Stomach (tissue), 8 donors: ENCODE measurements at regions not wholly inside any gene's neighbourhood (a gene's known extent, or its start where the extent isn't known, plus 50 kb on each side); places are given as distances from the start of the nearest gene placed in this dataset.
"Not testable (repeated sequence)": the region's sequence is repeated elsewhere in the genome, so short reads cannot be mapped to it uniquely, and the experiment has no call there.

Source experiments
- DNase-seq, 2 donors: peaks; one replicate each; pipeline versions ENCODE4 v3.0.0 to v3.0.0-alpha.2; 2013 to 2019
- H3K27ac ChIP-seq, 5 donors: fragments of 200-600 bp in 4 of 5; sonication (generic) in 4 of 5; one replicate each; pipeline ENCODE4 v1.5.1; 2013 to 2019; ENCODE audit warnings: mild to moderate bottlenecking in 1 of 5, moderate library complexity in 1 of 5
- H3K27me3 ChIP-seq, 3 donors: fragments of 200-600 bp; sonication (generic); one replicate each; pipeline ENCODE4 v1.5.1; 2017 to 2019; ENCODE audit warnings: mixed run types in 1 of 3
- H3K36me3 ChIP-seq, 4 donors: fragments of 200-600 bp; sonication (generic); 1 replicate in 3 of 4; 2 replicates in 1 of 4; pipeline ENCODE4 v1.5.1; 2016 to 2019
- H3K4me1 ChIP-seq, 4 donors: fragments of 200-600 bp; sonication (generic); one replicate each; pipeline ENCODE4 v1.5.1; 2016 to 2019
- H3K4me3 ChIP-seq, 4 donors: fragments of 200-600 bp; sonication (generic) in 3 of 4; one replicate each; pipeline ENCODE4 v1.5.1; 2016 to 2019; ENCODE audit warnings: mild to moderate bottlenecking in 1 of 4
- H3K9me3 ChIP-seq, 4 donors: fragments of 200-600 bp; sonication (generic); one replicate each; pipeline ENCODE4 v1.5.1; 2016 to 2019
- CTCF ChIP-seq, 7 experiments: fragments of 450-650 bp in 4 of 7; fragments of 200-600 bp in 3 of 7; sonication (generic) in 3 of 7; IDR thresholded peaks; one replicate each; pipeline ENCODE4 v1.5.1; 2016 to 2019; ENCODE audit warnings: antibody characterized with exemption in 7 of 7, control low read depth in 2 of 7, mild to moderate bottlenecking in 1 of 7
- EP300 ChIP-seq: sonication (generic); formaldehyde crosslinking; IDR thresholded peaks from one replicate; pipeline ENCODE4 v1.6.1; 2017; ENCODE audit warnings: antibody characterized with exemption
- POLR2A ChIP-seq, 4 donors: fragments of 450-650 bp; IDR thresholded peaks; one replicate each; pipeline ENCODE4 v1.6.1; 2016; ENCODE audit warnings: antibody characterized with exemption in 4 of 4, control low read depth in 2 of 4, mild to moderate bottlenecking in 1 of 4, moderate library complexity in 1 of 4
- POLR2AphosphoS5 ChIP-seq, 3 donors: sonication (generic); formaldehyde crosslinking; IDR thresholded peaks; one replicate each; pipeline ENCODE4 v1.6.1; 2016; ENCODE audit warnings: antibody characterized with exemption in 3 of 3
- WGBS, 5 donors: extraction: QIAGEN DNeasy Blood & Tissue Kit in 3 of 5; methylation state at CpG; one replicate each; pipeline versions ENCODE4 v1.1.5 to v1.1.7; 2013 to 2018; 5-methylcytosine and 5-hydroxymethylcytosine counted together
- intact Hi-C: fragments of 100-400 bp; cut with DNase I; formaldehyde crosslinking; loops from one replicate; pipeline ENCODE4 v1.15.1; 2023; ENCODE audit warnings: low total_unique reads
- donor health status: healthy with polysubstance abuse.
- donor health status: Bipolar disorder and iron deficiency.
- donor health status: healthy.

DNA sequence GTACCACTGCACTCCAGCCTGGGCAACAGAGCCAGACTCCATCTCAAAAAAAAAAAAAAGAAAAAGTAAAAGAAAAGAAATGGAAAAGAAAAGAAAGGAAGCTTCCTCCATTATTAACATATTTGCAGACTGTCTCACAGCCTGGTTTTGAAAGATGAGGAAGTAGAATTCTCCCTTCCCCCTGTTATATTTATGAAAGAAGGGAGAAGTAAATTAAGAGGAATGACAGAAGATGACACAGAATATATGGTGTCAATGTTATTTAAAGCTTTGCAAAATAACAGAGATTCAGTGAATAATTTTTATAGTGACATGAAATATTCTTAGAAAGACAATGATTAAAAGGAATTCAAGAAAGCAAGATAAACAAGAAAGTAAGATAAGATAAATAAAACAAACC is 83.7 kb upstream of the PRSS16 start:
- Histone ChIP-seq H3K4me3 (no peak overlapping the region), H3K27ac (no peak overlapping the region), H3K4me1 (peaks cover 0 to 8% (median 0%) of the 10 kb centered on the region in 4 donors), H3K36me3 (no peaks in the 10 kb centered on the region), H3K27me3 (no peaks in the 10 kb centered on the region), H3K9me3 (no peaks in the 10 kb centered on the region)
- TF ChIP-seq EP300 (no peak), POLR2A (IDR thresholded peaks at IDR 0.05) (no peak)
- intact Hi-C loops = loop anchor here (10.0 kb wide), 1 partner anchor 731 kb away; a partner anchor contains a TSS
- no peak for DNase-seq

GRCh38 chr6:27168108-27168507 is 79.4 kb upstream of the PRSS16 start:
- no peaks in the 10 kb centered on the region for H3K27me3 ChIP-seq
- H3K4me1 ChIP-seq = no peaks in the 10 kb centered on the region
- H3K4me3 ChIP-seq = no peak overlapping the region
- TF ChIP-seq POLR2A (IDR thresholded peaks at IDR 0.05) (no peak), CTCF (IDR thresholded peaks at IDR 0.05) (no peak), EP300 (no peak), POLR2AphosphoS5 (IDR thresholded peaks at IDR 0.05) (no peak)
- intact Hi-C loops = loop anchor here (10.0 kb wide), 1 partner anchor 727 kb away; a partner anchor contains a TSS
- WGBS, 5 donors = 32 to 55% (median 50%) methylated on average over 2 of the region's 2 CpGs
- H3K27ac ChIP-seq = no peak overlapping the region
- no peak for DNase-seq
- H3K36me3 ChIP-seq = no peaks in the 10 kb centered on the region
- no peaks in the 10 kb centered on the region for H3K9me3 ChIP-seq

DNA sequence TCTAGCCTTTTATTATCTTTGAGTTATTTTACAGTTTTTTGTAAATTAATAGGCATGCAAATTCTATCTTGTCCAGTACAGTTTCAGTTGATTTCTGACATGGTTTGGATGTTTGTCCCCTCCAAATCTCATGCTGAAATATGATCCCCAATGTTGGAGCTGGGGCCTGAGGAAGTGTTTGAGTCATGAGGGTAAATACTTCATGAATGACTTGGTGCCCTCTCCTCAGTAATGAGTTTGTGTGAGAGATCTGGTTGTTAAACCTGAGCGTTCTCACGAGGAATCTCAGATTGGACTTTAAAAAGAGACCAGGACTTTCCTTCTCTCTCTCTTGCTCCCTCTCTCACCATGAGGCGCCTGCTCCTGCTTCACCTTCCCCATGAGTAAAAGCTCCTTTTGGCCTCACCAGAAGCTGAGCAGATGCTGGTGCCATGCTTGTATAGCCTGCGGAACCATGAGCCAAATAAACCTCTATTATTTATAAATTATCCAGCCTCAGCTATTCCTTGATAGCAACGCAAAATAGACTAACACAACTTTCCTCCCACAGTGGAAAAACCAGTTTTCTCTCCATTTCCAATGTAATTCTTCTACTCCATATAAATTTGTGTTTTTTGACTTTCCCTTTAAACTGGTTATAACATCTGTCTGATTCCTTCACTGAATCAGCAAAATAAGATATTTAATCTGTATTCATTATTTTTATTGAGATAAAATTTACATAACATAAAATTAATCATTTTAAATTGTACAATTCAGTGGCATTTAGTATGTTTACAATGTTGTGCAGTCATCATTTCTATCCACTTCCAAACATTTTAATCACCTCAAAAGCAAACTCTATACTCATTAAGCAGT is 78.7 kb upstream of the PRSS16 start:
- Histone ChIP-seq H3K4me3 (no peak overlapping the region), H3K9me3 (no peaks in the 10 kb centered on the region), H3K36me3 (no peaks in the 10 kb centered on the region), H3K4me1 (no peaks in the 10 kb centered on the region), H3K27ac (no peak overlapping the region), H3K27me3 (no peaks in the 10 kb centered on the region)
- intact Hi-C loops = loop anchor here (10.0 kb wide), 1 partner anchor 726 kb away; a partner anchor contains a TSS
- TF ChIP-seq POLR2AphosphoS5 (IDR thresholded peaks at IDR 0.05) (no peak), CTCF (IDR thresholded peaks at IDR 0.05) (no peak), POLR2A (IDR thresholded peaks at IDR 0.05) (no peak), EP300 (no peak)
- WGBS, 5 donors = 59 to 71% (median 67%) methylated on average over 5 of the region's 5 CpGs
- DNase-seq = no peak

- 83 to 87% (median 85%) methylated on average over 19 of the region's 19 CpGs for WGBS, 5 donors
- H3K36me3 ChIP-seq, H3K9me3 ChIP-seq, H3K27me3 ChIP-seq, H3K4me3 ChIP-seq, DNase-seq, H3K4me1 ChIP-seq, intact Hi-C loops, H3K27ac ChIP-seq: not testable (repeated sequence)
Observed at GRCh38 chr6:27172524-27173231, 74.8 kb upstream of the PRSS16 start.

DNA sequence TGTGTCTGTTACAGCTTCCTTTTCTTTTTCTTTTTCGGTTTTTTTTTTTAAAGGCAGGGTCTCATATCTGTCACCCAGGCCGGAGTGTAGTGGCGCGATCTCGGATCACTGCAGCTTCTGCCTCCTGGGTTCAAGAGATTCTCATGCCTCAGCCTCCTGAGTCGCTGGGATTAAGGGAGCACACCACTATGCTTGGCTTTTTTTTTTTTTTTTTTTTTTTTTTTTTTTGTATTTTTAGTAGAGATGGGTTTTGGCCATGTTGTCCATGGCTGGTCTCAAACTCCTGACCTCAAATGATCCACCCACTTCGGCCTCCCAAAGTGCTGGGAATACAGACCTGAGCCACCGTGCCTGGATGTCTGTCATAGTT is 74.3 kb upstream of the PRSS16 start:
- intact Hi-C loops, H3K9me3 ChIP-seq, DNase-seq, H3K4me3 ChIP-seq, H3K27me3 ChIP-seq, H3K27ac ChIP-seq, H3K36me3 ChIP-seq: not testable (repeated sequence)
- peaks cover 0 to 13% (median 10%) of the 10 kb centered on the region in 4 donors for H3K4me1 ChIP-seq
- 79 to 89% (median 86%) methylated on average over 8 of the region's 8 CpGs for WGBS, 5 donors

GRCh38 chr6:27174958-27175357 is 72.5 kb upstream of the PRSS16 start:
- Histone ChIP-seq H3K36me3 (no peaks in the 10 kb centered on the region), H3K9me3 (no peaks in the 10 kb centered on the region), H3K4me1 (peaks cover 0 to 22% (median 14%) of the 10 kb centered on the region in 4 donors), H3K4me3 (no peak overlapping the region), H3K27me3 (peaks cover 0 to 9% (median 0%) of the 10 kb centered on the region in 3 donors), H3K27ac (no peak overlapping the region)
- no peak for DNase-seq
- 52 to 63% (median 62%) methylated on average over 6 of the region's 6 CpGs for WGBS, 5 donors
- intact Hi-C loops = no loop called here
- TF ChIP-seq POLR2AphosphoS5 (IDR thresholded peaks at IDR 0.05) (no peak), POLR2A (IDR thresholded peaks at IDR 0.05) (no peak), EP300 (no peak), CTCF (IDR thresholded peaks at IDR 0.05) (no peak)
